ENCODE measurements at regions not wholly inside any gene's neighbourhood (a gene's known extent, or its start where the extent isn't known, plus 50 kb on each side); places are given as distances from the start of the nearest gene placed in this dataset.

- no peak for DNase-seq (ENCODE audit: low spot score)
Observed at GRCh38 chr2:238636269-238637073, 209.7 kb downstream of the ASB1 start.

DNA sequence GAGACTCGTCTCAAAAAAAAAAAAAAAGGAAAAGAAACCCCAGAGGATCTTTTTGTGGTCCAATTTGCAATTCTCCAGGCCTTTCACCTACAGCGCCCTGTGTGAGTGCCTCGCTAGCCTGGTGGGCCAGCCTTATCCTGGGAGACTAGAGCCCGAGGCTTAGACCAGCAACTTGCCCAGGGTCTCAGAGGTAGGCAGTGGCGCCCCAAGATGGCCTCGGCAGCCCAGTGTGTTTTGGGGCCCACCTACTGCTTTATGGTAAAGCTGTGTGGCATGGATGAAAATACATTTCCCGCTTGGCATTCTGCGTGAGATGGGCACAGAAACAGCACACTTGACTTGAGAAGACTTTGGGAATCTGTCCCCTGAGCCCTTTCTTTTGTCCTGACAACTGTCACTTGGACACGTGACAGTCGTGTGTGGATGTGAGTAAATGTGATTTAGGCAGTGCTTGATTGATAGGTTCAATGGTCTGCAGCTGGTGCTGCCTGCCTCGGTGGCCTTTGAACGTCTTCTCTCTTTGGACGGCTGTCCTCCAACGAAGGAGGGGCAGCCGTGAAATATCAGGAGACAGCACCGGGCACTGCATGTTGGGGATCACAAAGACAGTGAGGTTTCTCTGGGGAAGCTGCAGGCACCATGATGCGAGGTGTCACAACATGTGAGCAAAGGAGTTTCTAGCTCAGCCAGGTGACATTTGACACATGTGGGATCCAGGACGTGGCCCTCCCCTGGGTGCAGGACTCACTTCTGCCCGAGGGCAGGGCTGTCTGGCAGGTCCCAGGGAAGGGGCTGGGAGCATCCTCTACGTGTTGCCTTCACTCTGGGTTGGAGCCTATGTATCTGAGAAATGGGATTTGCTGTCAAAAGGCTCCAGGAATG is 209.5 kb upstream of the TWIST2 start:
- DNase-seq (ENCODE audit: low spot score), result no peak

DNA sequence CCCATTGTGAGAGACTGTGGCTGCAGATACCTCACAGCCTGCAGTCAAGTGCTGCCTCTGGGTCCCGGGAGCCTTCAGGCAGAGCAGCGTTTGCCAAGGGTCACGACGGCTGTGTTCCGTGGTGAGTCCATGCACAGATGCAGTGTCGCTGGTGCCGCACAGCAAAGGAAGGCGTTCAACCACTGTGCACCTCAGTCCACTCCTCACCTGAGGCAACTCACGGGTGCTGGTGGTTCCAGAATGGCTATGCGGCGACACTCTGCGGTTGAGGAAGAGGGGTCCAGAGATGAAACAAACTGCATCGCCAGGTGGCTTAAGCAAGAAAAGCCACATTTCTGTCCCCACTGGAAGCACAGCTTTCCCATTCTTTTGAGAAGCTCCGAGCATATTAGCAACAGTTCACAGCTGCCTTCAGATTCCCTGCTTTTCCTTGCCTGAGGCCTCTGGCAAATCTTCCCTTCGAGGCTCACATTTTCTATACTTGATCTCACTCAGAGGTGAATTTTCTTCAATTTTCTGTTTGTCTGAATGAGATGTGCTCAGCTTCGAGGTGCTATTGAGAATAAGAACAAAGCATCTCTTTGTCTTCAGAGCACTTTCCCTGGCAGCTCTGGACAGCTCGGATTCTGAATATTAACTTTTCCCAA is 208.8 kb upstream of the TWIST2 start:
- no peak for DNase-seq (ENCODE audit: low spot score)

DNA sequence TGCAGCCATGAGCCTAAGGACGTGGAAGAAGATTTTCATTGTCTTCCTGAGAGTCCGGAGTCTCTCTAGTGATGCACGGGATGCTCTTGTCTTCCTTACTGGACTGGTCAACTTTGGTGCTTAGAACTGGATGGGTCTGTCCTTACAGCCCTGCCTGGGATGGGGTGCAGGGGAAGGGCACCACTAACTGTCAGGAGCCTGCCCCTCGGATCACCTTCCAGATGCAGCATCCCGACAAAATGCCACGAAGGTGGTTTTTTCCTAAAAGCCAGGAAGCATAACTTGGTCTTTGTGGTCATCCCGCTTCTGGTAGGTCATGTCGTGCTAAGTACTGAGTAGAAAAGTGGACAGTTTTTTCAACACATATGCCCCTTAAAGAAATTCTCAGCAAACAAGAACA is 207.4 kb upstream of the TWIST2 start:
- DNase-seq (ENCODE audit: low spot score), result no peak

- DNase-seq (ENCODE audit: low spot score), result no peak
Observed at GRCh38 chr2:238642973-238643372, 204.9 kb upstream of the TWIST2 start.

- DNase-seq (ENCODE audit: low spot score), result no peak
Observed at GRCh38 chr2:238643400-238643907, 204.4 kb upstream of the TWIST2 start.

GRCh38 chr2:238644095-238645081 is 203.5 kb upstream of the TWIST2 start:
- no peak for DNase-seq (ENCODE audit: low spot score)

- no peak for DNase-seq (ENCODE audit: low spot score)
Observed at GRCh38 chr2:238645095-238645494, 202.8 kb upstream of the TWIST2 start.

DNA sequence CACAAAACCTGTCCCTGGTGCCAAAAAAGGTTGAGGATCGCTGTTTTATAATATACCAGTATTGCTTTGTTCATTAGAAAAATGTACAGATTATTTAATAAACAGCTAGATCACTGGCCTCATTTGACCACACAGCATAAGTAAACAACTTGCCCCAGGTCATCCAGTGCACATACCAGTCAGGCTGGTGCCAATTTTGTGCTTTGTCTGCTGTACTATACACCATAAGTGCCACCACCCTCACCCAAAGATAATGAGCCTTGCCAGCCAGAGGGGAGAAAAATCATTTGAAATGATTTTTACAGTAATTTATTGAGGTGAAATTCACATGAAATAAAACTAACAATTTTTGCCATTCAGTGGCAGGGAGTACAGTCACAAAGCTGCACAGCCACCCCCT is 202.2 kb upstream of the TWIST2 start:
- no peak for DNase-seq (ENCODE audit: low spot score)

DNA sequence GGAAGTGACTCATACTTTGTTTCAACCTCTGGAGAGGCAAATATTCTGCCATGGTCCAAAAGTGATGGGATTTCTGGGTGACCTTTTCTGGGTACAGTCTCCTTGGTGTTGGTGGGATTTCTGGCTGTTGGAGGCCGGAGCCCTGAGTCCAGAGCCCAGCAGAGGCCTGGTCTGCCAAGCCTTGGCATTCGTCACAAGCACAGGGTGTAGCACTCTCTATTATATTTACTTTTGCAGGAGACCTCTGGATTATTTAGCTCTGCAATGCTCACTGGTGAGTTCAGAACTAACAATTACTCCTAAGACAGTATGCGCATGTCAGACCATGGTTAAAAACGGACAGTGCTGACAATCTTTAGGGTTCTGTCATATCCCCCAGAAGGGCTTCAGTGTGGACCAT is 201.6 kb upstream of the TWIST2 start:
- no peak for DNase-seq (ENCODE audit: low spot score)

- DNase-seq (ENCODE audit: low spot score), result no peak
Observed at GRCh38 chr2:238646803-238647202, 201.1 kb upstream of the TWIST2 start.

DNA sequence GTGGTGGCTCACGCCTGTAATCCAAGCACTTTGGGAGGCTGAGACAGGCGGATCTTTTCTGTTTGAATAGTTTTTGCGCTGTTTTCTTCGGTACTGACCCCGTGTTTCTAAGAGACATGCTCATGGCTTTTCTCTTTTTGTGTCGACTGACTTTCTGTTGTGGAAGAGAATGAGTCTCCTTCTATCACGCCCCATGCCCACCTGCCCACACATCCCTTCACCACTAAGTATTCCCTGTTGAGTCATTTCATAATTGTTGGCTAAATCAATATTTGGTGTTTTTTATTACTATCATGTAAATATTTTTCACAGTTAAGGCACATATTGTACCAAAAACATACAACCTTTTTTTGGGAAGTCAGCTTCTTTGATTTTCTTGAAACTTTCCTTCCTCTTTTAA is 198.8 kb upstream of the TWIST2 start:
- DNase-seq (ENCODE audit: low spot score), result no peak

DNA sequence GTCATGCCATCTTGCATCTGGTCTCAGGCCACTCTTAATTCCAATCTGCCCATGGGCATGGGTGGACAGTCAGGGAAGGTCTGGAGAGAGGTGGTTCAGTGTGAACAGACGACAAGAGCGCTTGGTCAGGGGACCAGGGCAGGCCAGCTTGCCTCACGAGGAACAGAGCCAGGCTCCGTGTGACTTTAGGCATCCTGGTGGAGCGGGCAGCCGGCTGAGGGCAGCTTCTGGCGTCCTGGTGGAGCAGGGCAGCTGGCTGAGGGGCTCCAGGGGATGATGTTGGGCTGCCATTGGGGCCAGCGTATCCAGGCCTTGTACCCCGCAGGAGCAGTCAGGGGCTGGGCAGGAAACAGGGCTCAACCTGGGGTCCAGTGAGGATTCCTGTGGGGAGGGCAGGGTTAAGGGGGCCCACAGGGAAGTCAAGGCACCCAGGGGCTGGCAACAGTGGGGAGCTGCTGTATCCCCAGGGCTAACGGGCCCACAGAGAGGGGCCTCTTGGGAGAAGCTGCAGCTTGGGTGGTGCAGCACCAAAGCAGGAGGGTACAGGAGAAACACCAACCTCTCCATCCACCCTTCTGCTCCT is 197.9 kb upstream of the TWIST2 start:
- no peak for DNase-seq (ENCODE audit: low spot score)

DNA sequence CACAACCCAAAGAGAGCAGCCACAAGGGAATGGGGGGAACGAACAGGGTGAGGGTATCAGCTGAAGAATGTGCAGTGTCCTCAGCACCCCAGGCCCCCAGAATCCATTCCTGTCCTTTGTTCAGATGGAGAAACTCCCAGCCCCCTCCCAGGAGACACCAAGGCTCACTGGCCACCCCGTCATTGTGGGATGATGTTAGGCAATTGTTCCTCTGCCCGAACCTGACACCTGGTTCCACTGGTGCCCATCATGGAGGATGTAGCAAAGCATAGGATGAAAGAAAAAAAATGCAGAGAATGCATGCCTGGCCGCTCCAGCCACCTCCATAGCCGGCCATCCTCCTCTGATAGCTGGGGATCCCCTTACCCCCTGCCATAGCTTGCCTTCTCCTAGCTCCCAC is 197.3 kb upstream of the TWIST2 start:
- DNase-seq (ENCODE audit: low spot score), result no peak

DNA sequence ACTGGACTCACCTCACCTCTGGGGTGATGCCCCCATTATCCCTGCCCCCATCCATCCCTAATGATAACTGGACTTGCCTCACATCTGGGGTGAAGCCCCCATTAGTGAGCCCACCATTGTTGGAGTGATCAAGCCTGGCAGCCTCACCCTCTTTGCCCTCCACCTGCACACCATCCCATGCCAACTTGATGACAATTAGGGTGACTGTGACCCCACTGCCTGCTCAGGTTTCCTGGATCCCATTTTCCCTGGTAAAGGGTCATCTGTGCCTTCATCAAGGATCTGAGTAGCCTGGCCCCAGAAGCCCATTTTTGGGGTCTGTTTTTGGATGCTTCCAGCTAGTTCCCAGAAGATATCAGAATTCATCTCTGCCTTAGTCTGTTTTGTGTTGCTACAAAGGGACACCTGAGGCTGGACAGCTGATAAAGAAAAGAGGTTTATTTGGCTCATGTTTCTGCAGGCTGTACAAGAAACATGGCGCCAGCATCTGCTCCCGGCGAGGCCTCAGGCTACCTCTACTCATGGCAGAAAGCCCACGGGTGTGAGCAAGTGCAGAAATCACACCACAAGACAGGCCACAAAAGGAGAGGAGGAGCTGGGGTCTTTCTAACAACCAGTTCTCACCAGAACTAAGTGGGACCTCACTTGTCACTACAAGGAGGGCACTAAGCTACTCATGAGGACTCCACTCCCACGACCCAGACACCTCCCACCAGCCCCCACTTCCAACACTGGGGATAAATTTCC is 196.4 kb upstream of the TWIST2 start:
- DNase-seq (ENCODE audit: low spot score), result no peak

GRCh38 chr2:238652053-238652770 is 195.7 kb upstream of the TWIST2 start:
- no peak for DNase-seq (ENCODE audit: low spot score)

GRCh38 chr2:238652771-238653157 is 195.1 kb upstream of the TWIST2 start:
- DNase-seq (ENCODE audit: low spot score), result no peak

- DNase-seq (ENCODE audit: low spot score), result no peak
Observed at GRCh38 chr2:238653431-238654109, 194.3 kb upstream of the TWIST2 start.
